NCI-H2107 (cell line): ENCODE measurements at regions not wholly inside any gene's neighbourhood (a gene's known extent, or its start where the extent isn't known, plus 50 kb on each side); places are given as distances from the start of the nearest gene placed in this dataset.

ENCODE experiments used
- DNase-seq: peaks from one replicate; lab custom pipeline; 2025; lab: John Stamatoyannopoulos, UW

DNA sequence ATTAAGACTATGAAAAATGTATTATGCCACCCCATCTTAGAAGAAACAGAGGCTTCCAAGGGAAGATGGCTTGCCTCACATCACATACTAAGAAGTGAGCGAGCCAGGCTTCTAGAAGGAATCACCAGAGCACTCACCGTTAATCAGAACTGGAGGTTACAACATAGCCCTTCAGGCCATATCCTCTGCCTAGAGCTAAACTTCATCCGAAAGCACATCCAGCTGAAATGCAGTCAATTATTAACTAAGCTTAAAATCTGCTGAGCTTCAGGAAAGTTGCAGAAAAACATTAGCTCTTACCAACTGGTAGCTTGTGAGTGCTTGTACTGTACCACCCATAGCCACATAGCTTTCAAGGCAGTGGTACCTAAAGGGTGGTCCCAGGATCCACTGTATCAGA, 483.2 kb downstream of the TBL1XR1 start:
- no peak for DNase-seq

DNA sequence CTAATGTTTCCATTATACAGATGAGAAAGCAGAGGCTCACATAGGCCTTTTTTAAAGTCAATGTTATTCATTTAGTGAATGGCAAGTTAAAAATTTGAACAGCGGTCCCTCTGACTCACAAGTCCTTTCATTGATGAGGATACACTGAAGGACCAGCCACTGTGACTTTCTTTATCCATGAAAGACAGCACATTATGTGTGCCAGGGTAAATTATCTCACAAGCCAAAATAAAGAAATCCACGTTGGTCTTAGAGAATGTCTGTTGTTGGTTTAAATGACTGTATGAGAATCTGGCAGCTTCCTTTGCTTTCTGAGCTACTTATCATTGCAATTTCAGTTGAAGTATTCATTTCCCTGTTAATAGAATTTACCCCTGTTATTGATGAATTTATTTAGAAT, 485.1 kb downstream of the TBL1XR1 start:
- DNase-seq, result no peak

DNA sequence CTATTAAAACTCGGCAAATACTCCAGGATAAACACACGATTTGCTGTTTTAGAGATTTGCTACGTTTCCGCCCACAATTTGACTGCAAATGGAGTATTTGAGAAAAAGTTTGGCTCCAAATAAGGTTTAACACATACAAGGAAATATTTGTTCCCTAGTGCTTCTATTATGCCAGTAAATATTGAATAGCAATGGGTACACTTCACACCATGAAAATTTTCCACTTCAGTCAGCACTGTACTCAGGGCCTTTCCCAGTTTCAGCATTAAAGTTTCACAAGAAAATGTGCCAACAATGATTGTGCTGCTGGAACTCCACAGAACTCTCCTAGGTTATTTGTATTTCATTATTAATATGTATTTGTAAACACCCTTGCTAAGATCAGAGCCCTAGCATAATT, 498.0 kb downstream of the TBL1XR1 start:
- DNase-seq, result no peak

DNA sequence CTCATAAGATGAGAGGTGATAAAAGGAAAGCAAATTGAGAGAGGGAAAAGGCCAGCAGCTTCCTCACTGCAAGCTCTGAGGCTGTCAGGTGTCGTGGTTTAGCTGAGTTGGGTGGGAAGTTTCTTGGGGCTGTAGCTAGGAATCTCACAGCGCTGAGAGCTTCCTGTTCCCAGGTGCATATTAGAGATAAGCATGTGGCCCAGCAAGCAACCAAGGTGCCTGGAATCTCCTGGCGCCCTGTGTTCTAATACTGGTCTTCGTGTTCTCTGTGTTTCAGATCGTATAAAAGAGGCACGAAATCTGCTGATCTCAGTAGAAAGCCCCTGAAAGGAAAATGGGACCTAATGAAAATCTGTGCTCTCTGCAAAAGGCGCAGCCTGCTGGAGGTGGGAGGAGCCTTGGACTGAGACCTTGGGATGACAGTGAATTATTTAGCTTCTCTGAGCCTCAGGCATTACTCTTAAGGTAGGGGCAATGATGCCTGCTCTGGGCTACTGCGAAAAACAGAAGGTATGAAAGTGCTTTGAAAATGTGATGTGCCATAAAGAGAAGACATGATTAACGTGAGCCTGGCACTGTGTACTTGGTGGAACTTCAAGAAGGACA, 499.9 kb downstream of the TBL1XR1 start:
- DNase-seq, result no peak

DNA sequence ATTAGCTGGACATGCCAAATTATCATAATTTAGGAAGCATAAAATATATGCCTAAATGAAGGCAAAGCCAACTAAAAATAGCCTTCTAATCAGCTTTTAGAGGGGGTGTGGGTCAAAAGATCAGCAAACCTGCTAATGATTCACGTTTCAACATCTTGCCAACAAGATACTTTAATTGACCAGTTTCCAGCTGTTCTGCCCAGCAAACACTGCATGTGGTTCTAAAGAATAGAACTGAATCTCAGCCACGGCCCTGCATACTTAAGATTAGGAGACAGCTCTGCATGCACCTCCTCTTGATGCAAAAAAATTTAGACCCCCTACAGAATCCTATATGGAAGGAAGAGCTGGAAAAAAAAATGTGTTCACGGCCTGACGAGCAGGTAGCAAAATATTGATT, 500.5 kb downstream of the TBL1XR1 start:
- DNase-seq, result no peak

DNA sequence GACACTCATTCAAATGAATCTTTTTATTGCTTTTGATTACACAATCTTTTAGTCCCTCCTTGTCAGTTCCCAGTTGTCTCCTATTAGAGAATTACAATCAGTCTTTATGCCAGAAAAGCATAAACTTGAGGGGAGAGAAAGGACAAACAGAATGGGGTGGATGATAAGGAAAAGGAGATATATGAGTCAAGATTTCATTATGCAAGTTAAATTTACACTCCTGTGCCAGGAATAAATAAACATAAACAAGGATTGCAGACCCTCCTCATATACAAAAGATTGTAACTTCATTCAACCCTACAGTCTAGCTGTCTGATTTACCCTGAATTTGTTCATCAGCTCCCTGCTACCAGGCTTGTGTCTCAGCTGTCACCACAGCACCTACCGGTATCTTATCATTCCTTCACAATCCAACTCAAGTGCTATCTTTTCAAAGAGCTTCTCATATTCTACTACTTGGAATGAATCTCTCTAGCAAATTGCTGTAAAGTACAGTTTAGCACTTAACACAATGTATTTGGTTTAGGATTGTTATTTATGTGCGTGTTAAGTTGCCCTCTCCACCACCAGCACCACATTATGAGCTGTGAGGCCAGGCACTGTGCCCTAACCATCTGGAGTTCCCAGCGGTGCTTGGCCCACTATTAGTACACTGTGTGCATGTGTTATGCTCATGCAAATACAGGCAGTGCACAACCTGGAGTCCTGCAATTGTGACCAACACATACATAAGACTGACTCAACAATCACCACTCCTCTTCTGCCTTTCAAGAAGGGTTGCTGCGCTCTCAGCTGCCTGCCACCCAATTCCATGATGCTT, 504.1 kb downstream of the TBL1XR1 start:
- DNase-seq, result peak; percentile 33

DNA sequence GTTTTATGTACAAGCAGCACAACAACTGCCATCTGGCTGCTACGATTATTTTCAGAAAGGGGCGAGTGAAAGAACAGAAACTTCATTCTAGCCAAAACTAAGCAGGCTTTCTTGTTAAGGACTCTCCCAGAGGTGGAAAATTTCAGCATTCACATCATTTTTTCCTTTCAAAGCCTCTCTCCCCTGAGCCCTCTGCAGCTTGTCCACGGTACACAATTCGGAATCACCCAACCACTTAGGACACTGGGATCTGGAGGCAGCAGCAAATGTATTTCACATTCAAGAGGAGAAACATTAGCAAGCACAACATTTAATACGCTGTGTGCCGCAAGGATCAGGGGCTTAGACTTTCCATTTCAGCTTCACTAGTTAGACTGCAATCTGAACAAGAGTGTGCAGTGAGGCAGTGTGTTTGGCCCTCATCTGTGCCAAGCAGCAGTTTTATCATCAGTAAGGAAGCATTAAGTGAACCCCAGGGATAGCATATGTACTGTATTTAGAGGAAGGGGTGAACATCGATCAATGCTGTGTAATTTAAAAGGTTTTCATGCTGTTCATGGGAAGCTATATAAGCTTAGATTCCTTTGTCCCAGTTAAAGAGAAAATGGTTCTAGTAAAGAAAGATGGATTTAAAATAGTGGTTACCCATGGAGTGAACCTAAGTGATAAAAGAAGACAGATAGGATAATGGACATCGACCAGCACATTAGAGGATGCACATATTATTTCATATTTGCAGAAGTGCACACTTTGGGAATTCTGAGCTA, 504.9 kb downstream of the TBL1XR1 start:
- DNase-seq, result no peak

DNA sequence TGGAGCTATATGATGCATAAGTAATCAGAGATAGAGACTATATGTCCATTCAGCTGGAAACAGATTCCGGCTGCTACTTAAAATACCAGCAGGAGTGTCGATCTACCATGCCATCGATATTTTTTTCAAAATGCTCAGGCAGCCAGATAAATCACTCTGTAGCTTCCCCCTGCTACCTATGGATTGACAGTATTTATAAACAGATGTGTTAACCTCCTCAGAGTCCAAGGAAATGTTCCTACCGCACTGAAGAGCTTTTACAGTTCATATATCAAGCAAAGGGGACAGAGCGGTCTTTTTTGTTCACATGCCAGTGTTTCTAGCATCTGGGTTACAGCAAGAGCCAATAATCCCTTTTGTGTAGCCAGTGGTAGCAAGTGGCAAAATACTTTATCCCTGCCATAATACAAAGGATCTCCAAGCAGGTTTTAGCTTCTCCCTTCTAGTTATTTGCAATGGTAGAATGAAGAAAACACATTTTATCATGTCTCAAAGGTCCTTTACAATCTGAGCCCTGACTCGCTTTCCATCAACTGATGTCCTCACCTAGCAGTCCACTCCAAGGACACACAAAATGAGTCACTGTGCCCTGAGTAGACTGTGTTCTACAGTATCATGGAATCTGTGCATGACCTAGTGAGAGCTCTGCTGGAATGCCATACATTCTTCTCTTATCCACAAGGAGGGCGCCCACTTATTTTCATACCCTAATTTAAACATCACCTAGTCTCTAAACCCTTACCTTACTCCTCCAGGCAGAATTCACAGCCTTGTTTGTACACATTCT, 507.0 kb downstream of the TBL1XR1 start:
- no peak for DNase-seq

DNA sequence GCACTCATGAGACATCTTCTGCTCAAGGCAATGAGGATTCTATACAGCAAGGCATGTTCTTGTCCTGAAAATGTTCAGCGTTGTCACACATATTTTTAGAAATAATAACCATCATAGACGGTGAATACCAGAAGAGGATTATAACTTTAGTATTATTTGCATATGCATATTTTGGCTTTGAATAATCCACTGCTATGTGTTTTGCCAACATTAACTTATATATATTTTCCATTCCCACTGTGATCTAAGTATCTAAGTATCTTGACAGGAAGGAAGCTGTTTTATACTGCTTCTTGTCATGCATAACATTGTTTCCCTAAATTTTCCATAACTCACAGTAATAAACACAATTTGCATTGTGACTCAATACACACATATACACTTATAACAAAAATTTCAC, 509.5 kb downstream of the TBL1XR1 start:
- no peak for DNase-seq

DNA sequence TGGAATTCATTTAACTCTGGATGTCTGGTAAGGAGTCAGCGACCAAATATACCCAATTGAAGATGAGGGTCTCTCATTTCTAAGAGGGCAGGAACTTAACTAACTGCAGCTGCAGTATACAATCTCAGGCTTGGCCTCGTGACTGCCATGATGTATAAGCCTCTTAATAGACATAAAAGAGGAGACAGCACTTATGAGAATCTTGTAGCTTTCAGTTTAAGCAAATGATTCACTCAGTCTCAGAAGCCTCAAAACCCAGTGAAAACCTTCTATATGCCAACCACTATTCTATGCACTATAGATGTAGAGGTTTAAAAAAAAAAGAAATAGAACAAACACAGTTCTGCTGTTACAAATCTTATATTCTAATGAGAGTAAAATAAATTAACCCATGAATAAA, 513.9 kb downstream of the TBL1XR1 start:
- no peak for DNase-seq

DNA sequence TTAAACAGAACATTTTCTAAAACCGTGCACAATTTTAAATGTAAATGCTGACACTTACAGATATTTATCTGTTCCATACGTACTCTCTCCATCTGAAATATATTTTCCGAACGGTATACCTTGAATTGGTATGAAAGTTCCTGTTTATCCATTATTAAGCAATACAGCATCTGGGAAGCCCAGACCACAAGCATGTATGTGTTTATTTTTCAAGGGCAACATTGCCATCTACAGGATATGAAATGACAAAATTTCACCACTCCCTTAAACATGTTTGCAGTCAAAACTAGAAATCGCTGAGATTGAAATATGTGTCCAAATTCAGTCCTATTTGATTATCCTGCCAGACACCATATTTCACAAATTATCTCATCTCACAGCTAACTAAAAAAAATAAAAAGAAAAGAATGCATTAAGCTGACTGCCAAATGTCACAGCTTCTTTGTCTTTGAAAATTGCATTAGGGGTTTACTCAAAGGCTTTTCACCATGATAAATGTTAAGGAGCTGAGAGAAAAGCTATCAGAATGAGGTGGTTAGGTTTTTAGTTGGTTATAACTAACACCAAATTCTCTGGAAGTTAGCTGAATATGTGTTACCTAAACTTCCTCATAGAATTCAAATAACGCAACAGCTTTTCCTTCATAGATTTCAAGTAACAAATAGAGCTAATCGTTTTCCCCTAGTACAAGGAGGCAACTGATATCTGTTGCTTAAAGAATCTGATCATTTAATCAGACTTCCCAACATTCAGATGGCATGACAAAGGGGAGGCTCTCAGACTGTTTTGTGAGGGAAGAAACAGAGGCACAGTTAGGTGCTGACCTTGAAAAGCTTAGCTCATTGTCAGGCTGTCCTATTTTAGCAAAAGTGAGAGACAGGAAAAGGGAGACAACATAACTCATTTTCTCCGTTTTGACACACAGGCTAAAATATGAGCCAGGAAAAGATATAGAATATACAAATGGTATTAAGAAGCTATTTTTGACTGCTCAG, 533.1 kb downstream of the TBL1XR1 start:
- DNase-seq, result peak; percentile 80

DNA sequence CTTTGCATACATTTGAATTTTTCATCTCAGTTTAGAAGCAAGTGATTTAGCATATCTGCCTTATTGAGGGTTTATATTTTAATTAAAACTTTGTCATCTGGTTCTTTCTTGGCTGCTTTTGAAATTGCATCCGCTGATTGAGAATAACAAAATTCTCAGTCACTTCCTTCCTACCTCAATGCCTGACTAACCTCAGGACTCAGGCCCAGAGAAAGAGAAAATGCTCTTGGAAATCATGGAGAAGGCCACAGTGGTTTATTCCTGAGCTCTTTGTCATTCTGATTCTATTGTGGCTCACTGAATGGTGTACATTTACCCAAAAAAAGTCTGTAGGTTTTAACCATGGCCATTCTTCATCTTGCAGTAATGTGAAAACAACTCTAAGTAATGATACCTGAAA, 533.9 kb downstream of the TBL1XR1 start:
- no peak for DNase-seq

DNA sequence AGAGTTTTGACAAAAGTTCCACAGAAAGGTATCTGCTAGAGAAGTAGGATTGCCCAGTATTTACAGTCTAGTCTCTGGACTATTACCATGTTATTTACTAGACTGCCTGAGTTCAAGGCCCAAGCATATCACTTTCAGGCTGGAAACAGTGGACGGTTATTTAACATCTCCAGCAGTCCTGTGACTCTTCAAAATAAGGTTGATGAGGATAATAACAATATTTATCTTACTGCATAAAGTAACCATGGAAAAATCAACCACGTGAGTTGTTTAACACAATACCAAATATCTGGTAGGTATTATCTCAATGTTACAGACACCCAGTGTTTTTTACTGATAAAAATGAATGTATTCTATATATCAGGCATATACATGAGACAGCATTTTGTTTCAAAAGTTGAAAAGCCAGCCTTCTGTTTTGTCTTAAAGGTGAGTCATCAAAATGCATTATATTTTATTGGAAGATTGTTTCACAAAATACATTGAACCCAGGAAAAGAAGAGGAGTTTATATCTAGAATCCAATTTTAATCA, 535.8 kb downstream of the TBL1XR1 start:
- no peak for DNase-seq

DNA sequence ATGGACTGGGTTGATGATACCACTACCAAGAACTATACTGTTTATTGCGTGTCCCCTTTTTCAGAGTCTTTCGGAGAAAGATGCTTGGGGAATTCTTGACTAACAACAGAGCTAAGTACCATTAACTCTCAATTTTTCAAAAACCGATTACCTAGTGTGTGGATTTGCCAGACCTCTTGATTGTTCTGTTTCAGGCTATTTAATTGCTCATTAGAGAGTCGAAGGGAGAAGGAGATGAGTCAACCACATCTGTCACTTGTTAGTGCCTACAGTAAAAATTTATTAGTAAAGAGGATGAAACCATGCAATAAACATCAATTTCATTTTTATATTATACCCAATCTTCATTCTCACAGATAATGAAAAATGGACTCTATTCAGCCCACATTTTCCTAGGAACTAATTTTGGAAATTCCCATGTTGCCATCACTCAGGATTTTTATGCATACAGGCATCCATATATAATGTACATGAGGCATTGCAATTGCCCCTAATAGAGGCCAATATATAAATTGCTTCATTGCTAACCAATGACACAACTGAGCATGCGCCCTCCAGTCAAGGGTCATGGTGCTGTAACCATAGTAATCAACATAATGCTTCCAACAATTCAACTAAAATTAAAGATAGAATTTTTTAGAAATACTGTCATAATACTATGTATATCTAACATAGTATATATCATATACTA, 541.7 kb downstream of the TBL1XR1 start:
- no peak for DNase-seq

DNA sequence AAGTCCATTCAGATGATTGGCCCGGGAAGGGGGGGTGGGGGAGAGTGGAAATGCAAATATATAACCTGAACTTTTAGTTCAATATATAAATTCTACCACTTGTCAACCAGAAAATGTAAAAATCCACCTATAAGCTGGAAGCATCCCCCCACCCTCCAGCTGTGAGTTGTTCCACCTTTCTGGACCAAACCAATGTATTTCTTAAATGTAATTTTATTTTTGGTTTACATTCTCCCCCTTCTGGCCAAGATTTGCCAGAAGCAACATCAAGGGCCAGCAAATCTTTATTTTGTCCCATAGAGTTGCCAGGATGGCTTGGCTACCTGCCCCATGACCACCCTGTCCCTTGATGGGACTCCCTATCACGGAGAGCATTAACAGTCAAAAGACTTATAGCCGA, 545.7 kb downstream of the TBL1XR1 start:
- no peak for DNase-seq

DNA sequence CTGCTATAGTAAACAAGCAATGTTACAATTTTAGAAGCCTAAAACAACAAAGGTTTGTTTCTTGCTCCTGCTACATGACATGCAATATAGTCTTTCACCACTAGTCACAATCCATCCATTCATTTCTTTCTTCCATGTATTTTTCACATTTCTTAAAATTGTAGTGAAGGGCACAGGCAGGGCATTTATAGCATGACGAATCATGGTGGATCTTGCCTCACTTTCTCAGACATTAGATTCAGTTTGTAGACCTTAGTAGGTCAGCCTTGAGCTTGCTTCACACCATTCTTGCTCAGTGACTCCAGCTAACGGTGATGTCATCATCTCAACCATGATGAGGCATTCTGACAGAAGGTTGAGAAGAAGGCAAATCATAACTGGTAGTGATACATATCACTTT, 546.8 kb downstream of the TBL1XR1 start:
- no peak for DNase-seq

DNA sequence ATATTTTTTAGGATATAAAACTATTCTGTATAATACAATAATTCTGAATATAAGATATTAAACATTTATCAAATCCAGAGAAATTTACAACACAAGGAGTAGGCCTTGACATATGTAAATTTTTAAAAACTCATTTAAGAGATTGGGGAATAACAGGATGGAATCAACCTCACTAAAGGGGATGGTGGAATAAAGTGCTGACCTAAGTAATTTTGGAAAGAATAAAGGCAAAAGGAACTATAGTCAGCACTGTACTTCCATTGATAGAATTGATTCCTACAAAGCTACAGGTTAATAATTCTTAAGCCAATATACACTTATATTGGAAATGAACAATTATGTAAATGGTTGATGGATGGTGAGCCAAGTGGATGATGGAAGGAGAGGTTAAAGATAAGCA, 549.3 kb downstream of the TBL1XR1 start:
- DNase-seq, result no peak

DNA sequence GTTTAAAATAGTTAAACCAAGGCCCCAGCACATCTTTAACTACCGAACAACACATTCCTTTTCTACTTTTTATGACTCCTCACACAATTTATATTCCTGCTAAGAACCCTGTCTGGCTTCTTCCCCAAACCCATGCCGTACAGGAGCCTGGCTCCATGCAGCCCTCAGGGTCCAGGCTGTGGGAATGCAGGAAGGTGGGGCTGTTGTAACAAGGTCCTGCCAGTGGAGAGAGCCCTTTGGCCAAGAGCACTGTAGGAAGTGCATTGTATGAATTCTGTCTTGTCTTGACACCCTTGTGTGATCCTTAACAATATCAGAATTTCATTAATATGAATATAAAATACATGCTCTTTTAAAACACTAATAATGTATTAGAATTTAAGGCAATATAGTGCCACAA, 563.8 kb downstream of the TBL1XR1 start:
- no peak for DNase-seq

DNA sequence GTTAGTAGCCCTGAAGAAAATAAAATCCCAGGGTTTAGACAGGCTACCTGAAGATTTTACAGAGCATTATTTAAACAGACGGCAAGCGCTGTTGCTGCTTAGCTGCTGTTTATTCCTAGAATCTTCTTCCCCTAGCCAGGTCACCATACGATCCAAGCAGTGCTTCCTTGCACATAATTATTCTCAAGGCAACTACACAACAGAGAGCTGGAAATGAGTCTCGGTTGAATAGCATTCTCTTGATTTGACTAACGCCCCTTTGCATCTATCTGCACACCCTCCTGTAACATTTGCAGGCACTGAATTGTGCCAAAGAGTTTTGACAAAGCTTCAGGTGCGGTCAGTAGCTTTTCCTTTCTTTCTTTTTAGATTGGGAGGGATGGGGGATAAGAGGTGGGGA, 564.4 kb downstream of the TBL1XR1 start:
- DNase-seq, result no peak

DNA sequence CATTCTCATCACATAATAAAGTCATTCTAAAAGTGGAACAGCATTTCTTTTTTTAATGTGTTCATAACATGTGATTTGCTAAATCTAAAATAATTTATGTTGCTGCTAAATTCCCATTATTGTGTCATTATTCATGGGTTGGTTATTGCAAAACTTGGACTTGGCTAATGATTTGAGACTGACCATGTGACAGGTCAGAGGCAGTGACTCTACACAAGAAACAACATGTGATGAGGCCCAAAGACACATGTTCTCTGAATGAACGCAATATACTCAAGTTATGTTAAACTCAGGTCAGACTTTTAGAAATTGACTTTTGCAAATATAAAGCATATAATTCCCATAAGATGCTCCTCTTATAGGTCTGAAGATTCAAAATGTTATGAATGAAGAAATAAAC, 566.1 kb downstream of the TBL1XR1 start:
- no peak for DNase-seq
